Right atrium auricular region (tissue), 2 donors: ENCODE measurements at regions not wholly inside any gene's neighbourhood (a gene's known extent, or its start where the extent isn't known, plus 50 kb on each side); places are given as distances from the start of the nearest gene placed in this dataset.
A peak's percentile ranks its signal among the peaks of the same experiment; 100 is the strongest.
"Not testable (repeated sequence)": the region's sequence is repeated elsewhere in the genome, so short reads cannot be mapped to it uniquely, and the experiment has no call there.

Experiments used
- DNase-seq: peaks from one replicate; pipeline ENCODE4 v3.0.0-alpha.2; 2019; ENCODE audit warnings: low spot score
- H3K27ac ChIP-seq, 2 donors: fragments of 200-600 bp; sonication (generic); 1 replicate in 1 of 2; 2 replicates in 1 of 2; pipeline ENCODE4 v1.5.1; 2016 to 2019
- H3K27me3 ChIP-seq, 2 donors: fragments of 200-600 bp; sonication (generic); one replicate each; pipeline versions ENCODE4 v1.5.1 to v1.6.0; 2017 to 2019
- H3K36me3 ChIP-seq: fragments of 200-600 bp; sonication (generic); one replicate; pipeline ENCODE4 v1.5.1; 2016
- H3K4me1 ChIP-seq, 2 donors: fragments of 200-600 bp; sonication (generic); one replicate each; pipeline versions ENCODE4 v1.5.1 to v1.6.0; 2017 to 2019
- H3K4me3 ChIP-seq, 2 donors: fragments of 200-600 bp; sonication (generic); 1 replicate in 1 of 2; 2 replicates in 1 of 2; pipeline ENCODE4 v1.5.1; 2017 to 2019; ENCODE audit warnings: mild to moderate bottlenecking in 1 of 2, moderate library complexity in 1 of 2
- H3K9me3 ChIP-seq, 2 donors: fragments of 200-600 bp; sonication (generic); one replicate each; pipeline ENCODE4 v1.5.1; 2019
- CTCF ChIP-seq, 2 donors: fragments of 200-600 bp; sonication (generic); IDR thresholded peaks; one replicate each; pipeline ENCODE4 v1.5.1; 2019; ENCODE audit warnings: antibody characterized with exemption in 2 of 2

- Histone ChIP-seq H3K4me1 (no peaks in the 10 kb centered on the region), H3K27me3 (no peaks in the 10 kb centered on the region), H3K9me3 (no peaks in the 10 kb centered on the region), H3K4me3 (no peak overlapping the region), H3K27ac (no peak overlapping the region), H3K36me3 (no peaks in the 10 kb centered on the region)
- DNase-seq = no peak
- no peak for TF ChIP-seq CTCF (IDR thresholded peaks at IDR 0.05)
These were observed 318.8 kb upstream of the FAM78B start for GRCh38 chr1:166485620-166486019.

- H3K36me3 ChIP-seq = no peaks in the 10 kb centered on the region
- no peak for DNase-seq
- no peaks in the 10 kb centered on the region for H3K27me3 ChIP-seq
- H3K9me3 ChIP-seq = no peaks in the 10 kb centered on the region
- H3K4me1 ChIP-seq = no peaks in the 10 kb centered on the region
- no peak overlapping the region for H3K4me3 ChIP-seq
- no peak overlapping the region for H3K27ac ChIP-seq
- no peak for TF ChIP-seq CTCF (IDR thresholded peaks at IDR 0.05)
These were observed 321.5 kb upstream of the FAM78B start for GRCh38 chr1:166488327-166488726.

- Histone ChIP-seq H3K36me3 (no peaks in the 10 kb centered on the region), H3K4me3 (no peak overlapping the region), H3K27me3 (no peaks in the 10 kb centered on the region), H3K9me3 (no peaks in the 10 kb centered on the region), H3K27ac (no peak overlapping the region), H3K4me1 (no peaks in the 10 kb centered on the region)
- DNase-seq = no peak
- TF ChIP-seq CTCF (IDR thresholded peaks at IDR 0.05) = no peak
These were observed 322.5 kb upstream of the FAM78B start for GRCh38 chr1:166489356-166489669.

GRCh38 chr1:166489670-166490436, 323.1 kb upstream of the FAM78B start:
- DNase-seq = no peak
- peak overlapping the region; percentile 14 to 31 for H3K4me3 ChIP-seq

GRCh38 chr1:166490437-166490991, 323.7 kb upstream of the FAM78B start:
- Histone ChIP-seq H3K4me3 (peak overlapping the region in 1 of 2 donors; percentile 31), H3K9me3 (no peaks in the 10 kb centered on the region), H3K27me3 (no peaks in the 10 kb centered on the region), H3K4me1 (no peaks in the 10 kb centered on the region), H3K27ac (no peak overlapping the region), H3K36me3 (no peaks in the 10 kb centered on the region)
- no peak for DNase-seq
- TF ChIP-seq CTCF (IDR thresholded peaks at IDR 0.05) = no peak

More at GRCh38 chr1:166489670-166490436, 323.1 kb upstream of the FAM78B start:
- Histone ChIP-seq H3K27me3 (no peaks in the 10 kb centered on the region), H3K4me1 (no peaks in the 10 kb centered on the region), H3K9me3 (no peaks in the 10 kb centered on the region), H3K36me3 (no peaks in the 10 kb centered on the region), H3K27ac (no peak overlapping the region)
- TF ChIP-seq CTCF (IDR thresholded peaks at IDR 0.05) = no peak

GRCh38 chr1:166493765-166494164, 327.0 kb upstream of the FAM78B start:
- not testable (repeated sequence) for H3K9me3 ChIP-seq, H3K27ac ChIP-seq, DNase-seq, H3K4me3 ChIP-seq, H3K36me3 ChIP-seq, H3K27me3 ChIP-seq, H3K4me1 ChIP-seq
